GM15510 (cell line): ENCODE measurements at regions not wholly inside any gene's neighbourhood (a gene's known extent, or its start where the extent isn't known, plus 50 kb on each side); places are given as distances from the start of the nearest gene placed in this dataset.

Experiments
- POLR2A ChIP-seq: IDR thresholded peaks from 3 replicates; pipeline ENCODE4 v1.6.1; 2011; ENCODE audit warnings: borderline replicate concordance; ENCODE audit not compliant: insufficient read length; ENCODE audit errors: extremely low read depth

DNA sequence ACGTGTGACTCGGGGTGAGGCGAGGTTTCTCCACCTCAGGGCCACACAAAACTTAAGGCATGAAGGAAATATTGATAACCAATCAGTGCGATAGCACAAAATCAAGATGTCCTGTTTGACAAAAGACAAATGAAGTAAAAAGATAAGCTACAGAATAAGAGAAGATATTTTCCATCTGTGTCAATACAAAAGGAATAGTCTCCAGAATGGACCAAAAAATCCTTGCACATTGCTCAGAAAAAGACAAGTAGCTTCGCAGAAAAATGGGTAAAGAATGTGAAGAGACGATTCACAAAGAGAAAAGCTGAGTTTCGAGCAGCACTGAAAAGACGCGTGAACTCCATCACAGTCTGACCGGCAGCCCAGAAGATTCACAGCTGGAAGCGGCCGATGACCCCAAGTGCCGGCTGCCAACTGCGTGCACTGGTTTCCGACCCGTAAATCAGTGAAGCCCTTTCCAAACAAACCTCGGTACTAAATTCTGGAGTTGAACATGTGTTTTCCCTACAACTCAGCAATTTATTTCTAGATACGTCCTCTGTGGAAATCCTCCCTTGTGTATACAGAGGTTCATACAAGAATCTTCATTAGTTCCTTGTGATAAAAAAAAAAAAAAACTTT, 308.4 kb downstream of the BRD1 start:
- no peak for TF ChIP-seq POLR2A

DNA sequence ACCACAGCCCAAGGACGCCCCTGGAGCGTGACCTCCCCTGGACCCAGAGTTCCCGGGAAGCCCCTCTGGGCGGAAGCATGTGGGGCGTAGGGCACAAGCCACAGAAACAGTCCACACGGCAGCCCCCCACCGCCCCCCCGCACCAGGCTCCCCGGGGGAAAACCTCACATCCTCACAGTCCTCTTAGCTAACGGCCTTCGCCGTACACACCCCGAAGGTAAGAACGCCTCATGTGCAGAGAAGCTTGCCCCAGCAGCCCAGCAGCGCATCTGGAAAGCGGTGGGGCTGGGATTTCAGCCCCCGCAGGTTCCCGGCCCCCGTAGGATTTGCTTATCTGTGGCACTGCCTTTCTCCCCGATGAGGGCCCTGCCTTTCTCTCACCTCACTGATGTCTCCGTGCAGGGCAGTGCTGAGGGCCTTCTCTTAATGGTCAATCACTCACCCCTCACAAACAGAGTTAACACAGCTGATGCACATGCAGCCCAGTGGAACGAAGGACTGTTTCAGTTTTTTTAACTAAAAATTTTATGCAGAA, 309.2 kb downstream of the BRD1 start:
- no peak for TF ChIP-seq POLR2A

DNA sequence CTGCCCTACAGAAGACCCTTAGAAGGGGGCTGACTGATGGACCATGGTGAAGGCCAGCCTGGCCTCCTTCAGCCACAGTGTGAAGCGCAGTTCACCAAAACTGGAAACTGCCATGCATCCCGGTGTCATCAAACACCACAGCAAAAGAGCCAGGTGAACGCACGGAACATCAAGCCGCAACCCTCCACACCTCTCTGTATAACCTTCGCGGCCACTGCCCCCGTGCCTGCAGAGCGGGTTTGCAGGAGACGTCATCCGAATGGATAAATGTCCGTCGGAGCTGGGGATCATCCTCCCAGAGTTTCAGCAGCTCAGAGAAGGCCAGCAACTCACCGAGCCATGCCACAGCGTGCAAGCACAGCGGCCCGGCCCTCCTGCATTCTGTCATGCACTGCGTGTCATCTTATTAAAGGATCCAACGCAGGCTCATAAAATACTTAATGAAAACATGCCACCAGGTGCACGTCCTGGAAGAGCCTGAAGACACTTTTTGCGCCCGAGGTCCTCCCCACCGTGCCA, 309.9 kb downstream of the BRD1 start:
- no peak for TF ChIP-seq POLR2A

DNA sequence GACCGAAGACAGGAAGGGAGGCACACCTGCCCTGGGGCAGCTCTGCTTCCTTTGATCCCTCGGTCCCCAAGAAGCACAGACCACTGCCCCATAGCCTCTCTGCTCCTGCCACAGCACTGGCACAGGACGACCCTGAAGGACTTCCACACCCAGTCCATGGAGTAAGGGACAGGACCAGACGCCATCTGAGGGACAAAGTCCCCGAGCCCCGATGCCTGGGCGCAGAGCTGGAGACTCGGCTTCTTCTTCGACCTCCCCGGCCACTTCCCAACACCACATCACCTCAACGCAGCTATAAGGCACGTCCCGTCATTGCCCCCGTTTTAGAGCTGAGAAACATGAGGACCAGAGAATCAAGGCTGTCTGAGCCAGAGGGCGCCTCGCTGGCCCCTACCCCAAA, 310.5 kb downstream of the BRD1 start:
- no peak for TF ChIP-seq POLR2A

DNA sequence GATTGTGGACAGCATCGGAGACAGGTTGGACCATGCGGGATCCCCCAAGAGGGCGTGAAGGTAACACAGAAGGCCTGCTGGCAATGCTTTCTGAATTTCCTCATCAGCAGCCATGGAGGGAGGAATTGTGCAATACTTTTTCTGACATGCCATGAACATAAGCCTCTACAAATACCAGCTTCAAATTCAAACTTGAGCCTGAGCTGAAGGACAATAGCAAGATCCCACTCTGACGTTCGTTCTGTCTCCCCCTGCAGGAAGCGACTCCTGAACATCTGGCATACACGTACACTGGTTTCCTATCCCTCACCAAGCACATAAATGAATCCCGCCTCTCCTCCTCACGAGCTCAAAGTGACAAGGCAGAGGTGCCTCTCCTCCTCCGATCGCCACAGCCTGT, 312.2 kb downstream of the BRD1 start:
- TF ChIP-seq POLR2A = no peak

DNA sequence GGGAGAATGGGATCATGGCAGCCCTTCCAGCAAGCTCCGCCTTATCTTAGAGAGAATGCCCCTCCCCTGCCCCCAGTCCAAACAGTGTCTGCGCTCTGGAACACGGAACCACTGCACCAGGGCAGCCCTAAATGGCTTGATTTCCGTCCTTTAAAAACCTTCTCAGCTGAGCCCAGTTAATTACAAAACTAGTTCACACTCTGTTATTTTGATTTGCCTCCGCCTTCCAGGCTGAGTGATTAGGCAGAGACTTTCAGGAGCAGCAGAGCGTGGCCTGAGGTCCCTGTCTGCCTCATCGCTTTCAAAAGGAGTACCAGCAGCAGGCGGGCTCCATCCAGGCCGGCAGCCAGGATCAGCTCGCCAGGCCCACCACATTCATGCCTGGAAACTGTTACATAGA, 313.0 kb downstream of the BRD1 start:
- TF ChIP-seq POLR2A = no peak

DNA sequence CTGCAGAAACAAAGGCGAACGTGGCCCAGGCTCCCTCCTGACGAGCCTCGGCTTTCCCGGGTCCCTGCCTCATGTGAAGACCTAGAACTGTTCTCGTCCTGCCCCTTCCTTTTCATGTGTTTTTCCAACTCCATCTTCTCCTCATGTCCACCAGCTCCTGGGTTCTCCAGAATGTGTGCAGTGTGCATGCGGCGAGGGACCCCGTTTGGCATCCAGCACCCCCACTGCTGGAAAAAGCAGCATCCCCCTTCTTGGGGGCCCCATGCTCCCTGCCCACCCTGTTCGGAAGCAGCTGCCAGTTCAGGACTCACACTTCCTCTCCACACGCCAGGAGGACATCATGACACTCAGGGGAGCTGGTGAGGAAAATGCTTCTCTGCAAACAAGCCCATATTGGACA, 313.5 kb downstream of the BRD1 start:
- no peak for TF ChIP-seq POLR2A

DNA sequence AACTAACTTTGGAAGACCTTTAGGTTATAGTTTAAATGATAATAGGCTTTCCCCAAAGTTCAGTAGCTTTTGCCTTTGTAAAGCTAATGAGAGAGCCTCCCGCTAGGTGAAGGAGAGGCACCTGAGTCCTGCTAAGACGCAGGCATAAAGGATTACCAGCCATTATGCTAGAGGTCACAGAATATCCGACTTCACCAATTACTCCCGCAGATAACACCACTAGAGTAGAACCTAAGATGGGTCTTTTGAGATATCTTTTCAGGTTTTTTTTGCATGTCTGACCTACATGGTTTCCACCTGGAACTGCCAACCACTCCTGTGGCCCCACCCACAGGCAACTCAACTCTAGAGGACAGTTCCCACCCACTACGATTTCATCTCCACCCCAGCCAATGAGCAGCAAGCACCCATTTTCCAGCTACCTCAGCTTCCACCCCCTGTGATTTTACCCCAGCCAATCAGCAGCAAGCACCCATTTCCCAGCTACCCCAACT, 314.3 kb downstream of the BRD1 start:
- no peak for TF ChIP-seq POLR2A

DNA sequence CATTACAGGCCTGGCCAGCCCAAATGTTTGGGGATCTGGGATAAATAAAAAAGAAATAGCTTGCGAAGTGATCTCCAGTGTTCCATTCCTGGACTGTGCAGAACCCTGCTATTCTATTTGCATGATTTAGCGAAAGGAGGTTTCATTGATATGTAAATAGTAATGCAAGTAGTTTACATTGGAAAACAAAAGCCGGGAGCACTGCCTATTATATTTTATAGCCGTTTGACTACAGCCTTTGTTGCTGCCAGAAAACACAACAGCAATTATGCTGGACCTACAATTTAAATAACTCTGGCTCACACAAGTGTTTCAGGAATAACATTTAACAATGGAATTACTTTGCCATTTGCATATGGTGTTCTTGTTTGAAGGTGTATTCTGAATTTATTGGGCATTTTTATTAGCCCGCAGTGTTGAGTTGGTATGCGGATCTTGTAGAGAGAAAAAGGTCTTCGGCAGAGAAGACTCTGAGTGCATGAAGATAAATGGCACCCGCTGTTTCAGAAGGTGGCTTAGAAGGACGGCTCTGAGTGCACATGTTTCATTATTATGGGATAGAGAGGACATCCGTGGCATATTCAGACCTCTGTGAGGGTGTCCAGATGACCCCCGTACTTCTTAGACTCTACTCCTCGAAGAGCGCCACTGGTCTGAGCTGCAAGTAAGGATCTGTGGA, 315.0 kb downstream of the BRD1 start:
- no peak for TF ChIP-seq POLR2A

DNA sequence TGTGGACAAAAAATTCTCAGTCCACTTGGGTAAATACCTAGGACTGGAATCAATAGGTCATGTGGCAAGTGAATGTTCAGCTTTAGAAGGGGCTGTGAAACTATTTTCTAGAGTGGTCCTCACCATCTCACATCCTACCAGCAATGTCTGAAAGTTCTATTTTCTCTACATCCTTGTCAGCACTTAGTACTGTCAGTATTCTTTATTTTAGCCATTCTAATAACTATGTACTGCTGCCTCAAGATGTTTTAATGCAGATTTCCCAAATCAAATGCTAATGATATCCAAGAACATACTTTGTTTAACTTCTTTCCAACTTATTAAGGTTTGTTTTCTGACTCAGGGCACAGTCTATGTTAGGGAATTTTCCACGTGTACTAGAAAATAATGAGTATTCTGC, 317.0 kb downstream of the BRD1 start:
- TF ChIP-seq POLR2A = no peak

DNA sequence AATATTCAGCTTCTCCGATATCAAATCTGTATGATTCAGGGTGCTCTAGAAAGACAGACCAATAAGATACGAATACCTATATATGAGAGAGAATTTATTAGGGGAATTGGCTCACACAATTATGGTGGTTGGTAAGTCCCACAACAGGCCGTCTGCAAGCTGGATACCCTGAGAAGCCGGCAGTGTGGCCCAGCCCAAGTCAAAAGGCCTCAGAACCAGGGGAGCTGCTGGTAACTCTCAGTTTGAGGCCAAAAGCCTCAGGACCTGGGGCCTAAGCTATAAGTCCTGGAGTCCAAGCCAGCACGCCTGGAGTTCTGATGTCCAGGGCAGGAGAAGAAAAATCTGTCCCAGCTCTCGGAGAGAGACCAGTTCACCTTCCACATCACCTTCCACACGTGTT, 318.7 kb downstream of the BRD1 start:
- TF ChIP-seq POLR2A = no peak

DNA sequence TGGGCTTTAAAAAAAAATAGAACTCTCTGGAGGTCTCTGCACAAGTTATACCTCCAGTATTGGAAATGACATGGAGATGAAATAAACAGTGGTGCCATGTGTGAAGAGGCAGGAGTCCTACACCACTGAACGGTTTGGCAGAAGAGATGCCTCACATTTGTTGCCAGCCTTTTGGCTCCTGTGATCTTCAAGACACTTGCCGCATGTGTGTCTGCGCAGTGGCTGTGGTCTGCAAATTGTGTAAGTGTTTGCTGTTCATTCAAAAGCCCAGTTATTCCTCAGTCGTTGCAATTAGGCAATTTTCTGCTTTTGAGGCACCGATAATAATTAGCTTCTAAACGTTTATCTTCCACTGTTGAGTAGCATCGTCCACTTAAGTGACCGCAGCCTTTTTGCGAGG, 319.1 kb downstream of the BRD1 start:
- TF ChIP-seq POLR2A = no peak

DNA sequence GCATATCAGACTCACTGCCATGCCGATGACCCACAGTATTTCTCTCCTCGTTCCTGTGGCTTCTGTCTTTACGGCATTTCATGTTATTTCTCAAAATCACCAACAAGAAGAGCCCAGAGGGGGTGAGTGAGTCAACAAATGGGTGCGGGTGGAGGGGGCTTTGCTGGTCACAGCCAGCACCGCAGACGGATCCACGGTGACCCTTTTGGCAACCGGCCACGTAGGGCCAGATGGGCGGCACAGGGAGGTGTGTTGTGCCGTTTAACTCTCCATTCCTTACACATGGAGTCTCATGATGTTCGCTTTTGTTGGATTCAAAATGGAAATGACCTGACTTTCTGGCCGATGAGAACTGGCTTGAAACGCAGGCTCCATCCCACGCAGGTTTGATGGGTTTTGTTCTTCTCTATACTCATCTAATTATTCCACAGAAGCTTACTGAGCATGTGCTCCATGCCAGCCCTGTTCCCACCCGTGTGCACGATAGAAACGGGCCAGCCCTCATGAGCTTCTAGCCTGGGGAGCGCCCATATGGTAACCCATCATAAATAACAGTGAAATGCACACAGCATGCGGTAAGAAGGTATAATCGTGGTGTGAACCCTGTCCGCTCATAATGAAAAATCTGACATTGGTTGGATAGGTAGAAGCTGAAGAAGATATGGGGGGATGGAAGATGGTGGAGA, 319.9 kb downstream of the BRD1 start:
- TF ChIP-seq POLR2A = no peak

DNA sequence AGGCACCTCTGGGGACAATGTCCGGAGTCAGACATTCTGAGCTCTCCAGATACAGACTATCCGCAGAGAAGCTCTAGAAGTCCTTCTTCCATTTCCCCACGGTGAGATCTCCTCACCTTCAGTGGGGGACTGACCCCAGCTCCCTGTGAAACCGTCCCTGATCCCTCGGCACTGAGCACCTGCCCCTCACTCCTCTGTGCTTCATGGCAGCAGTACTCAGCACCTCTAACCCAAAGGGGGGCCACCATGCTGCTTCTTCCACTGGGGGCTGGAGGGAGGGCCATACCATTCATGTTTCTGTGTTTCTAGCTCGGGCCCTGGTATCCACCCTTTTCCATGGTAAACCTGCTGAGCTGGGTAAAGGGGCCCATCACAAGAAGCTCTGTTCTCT, 321.7 kb downstream of the BRD1 start:
- no peak for TF ChIP-seq POLR2A

DNA sequence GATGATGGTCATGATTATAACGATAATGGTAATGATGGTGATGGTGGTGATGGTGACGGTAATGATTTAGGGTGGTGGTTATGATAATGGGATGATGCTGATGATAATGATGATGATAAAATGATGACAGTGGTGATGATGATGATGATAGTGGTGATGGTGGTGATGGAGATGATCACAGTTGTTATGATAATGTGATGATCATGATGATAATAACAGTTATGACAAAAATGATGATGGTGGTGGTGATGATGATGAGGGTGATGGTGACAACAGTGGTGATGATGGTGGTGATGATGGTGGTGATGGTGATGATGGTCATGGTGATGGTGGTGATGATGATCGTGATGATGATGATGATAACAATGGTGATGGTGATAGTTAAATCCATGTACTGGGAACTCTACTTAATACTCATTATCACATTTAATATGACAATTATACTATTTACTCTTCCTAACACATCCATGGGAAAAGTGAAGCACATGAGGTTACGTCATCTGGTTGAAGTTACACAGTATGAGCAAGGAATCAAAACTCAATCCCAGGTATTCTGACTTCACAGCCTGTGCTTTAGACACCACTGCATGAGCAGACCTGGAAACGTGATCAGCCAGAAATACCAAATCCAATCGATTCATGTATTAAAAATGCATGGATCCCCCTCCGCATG, 322.2 kb downstream of the BRD1 start:
- no peak for TF ChIP-seq POLR2A

DNA sequence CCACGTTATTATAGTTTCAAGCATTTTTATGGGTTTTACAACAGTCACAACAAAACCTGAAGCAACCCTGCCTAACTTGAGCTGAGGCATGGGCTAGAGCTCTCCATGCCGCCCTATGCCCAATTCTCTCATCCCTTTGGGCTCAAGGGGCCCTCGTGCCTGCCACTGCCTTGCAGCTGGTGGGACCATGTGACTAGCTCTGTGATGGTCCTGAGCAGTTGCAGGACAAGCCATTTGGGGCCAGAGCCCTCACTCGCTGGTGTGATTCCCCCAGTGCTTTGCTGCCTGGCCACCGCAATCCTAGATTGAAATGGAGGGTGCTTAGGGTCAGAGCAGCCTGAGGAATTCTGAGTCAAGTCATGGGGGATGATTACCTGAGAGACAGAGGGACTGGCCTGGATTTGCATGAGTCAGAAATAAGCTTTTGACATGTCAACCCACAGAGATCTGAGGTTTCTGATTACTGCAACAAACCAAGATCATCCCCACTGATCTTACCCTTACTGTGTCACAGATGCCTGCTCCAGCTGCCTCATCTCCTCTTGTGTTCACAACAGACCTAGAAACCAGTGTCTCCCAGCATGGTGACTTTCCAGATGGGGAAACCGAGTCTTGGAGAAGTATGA, 323.7 kb downstream of the BRD1 start:
- no peak for TF ChIP-seq POLR2A

DNA sequence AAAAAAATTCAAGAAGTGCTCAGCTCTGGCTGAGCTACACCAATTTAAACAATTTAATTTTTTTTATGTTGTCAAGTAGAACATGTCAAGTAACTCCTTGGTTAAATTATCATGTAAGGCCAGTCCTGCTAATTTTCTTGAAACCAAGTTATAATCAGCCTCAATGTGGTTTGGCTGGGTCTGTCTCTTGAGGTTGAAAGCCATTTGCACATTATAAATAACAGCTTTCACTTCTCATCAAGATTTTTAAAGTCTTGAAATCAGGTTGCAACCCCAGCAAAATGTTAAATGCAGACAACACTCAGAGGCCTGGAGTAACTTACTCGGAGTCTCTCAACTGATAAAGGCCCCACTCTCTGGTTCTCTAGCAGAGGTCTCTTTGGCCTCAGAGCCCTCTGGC, 324.4 kb downstream of the BRD1 start:
- TF ChIP-seq POLR2A = no peak
